Neural progenitor cell (in vitro differentiated cells): ENCODE measurements at regions not wholly inside any gene's neighbourhood (a gene's known extent, or its start where the extent isn't known, plus 50 kb on each side); places are given as distances from the start of the nearest gene placed in this dataset.

Source experiments
- CTCF ChIP-seq: fragments of 200-600 bp; sonication (generic); IDR thresholded peaks from 2 replicates; pipeline ENCODE4 v1.5.1; 2017; ENCODE audit warnings: antibody characterized with exemption, mild to moderate bottlenecking
- EZH2 ChIP-seq: fragments of 200-600 bp; sonication (generic); IDR thresholded peaks from 2 replicates; pipeline ENCODE4 v1.6.1; 2017; ENCODE audit warnings: antibody characterized with exemption, mild to moderate bottlenecking, moderate library complexity

GRCh38 chrX:127764674-127765073, 287.5 kb downstream of the ACTRT1 start:
- TF ChIP-seq CTCF = no peak
- no peak for TF ChIP-seq EZH2
